ENCODE measurements at regions not wholly inside any gene's neighbourhood (a gene's known extent, or its start where the extent isn't known, plus 50 kb on each side); places are given as distances from the start of the nearest gene placed in this dataset.
A peak's percentile ranks its signal among the peaks of the same experiment; 100 is the strongest.
"Not testable (repeated sequence)": the region's sequence is repeated elsewhere in the genome, so short reads cannot be mapped to it uniquely, and the experiment has no call there.

DNA sequence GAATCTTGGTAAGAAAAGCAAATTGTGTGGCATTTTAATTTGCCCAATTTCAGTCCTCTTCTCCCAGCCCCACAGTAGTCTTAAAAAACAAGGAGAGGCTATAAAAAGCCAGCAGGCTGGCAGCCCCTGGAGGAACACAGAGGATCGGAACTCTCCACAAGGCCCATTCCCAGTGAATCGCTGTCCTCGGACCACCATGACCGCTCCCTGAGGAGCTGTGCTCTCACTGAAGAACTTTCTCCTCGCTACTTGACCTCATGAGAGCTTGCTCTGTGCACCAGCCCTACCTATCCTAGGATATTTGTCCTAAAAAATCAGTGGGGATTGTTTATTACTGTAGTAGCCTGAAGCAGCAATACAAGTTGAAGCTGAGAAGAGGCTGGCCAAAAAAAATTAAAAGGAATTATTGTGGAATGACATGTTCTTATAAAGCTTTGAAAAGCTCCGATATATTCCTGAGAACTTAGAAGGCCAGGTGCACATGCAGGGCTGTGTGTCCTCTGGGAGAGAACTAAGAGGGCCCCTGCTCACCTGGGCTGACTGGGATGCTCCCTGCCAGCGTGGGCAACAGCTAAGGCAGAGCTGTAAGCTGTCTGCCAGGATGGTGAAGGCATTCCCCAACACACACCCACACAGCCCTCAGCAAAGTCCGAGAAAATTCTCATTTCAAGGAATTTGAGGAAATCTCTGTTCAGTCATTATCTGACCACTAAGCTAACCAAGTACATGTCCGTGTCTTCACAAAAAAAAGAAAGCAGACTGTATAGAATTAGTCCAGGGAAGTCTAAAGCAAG is 148.8 kb upstream of the SFSWAP start:
- peaks cover 3% of the 10 kb centered on the region for H3K27me3 Mint-ChIP-seq
- no peak overlapping the region for H3K27ac Mint-ChIP-seq
- ChIA-PET POLR2A (no interaction called here), CTCF (no interaction called here)
- H3K9me3 Mint-ChIP-seq (ENCODE audit: low read depth) = no peaks in the 10 kb centered on the region
- peaks cover 2% of the 10 kb centered on the region for H3K4me1 Mint-ChIP-seq
- intact Hi-C loops (cut with DNase I, micrococcal nuclease) = no loop called here
- no peak for DNase-seq
- H3K36me3 Mint-ChIP-seq (ENCODE audit: low read depth) = no peaks in the 10 kb centered on the region
- ATAC-seq = no peak
- H3K4me3 Mint-ChIP-seq = no peak overlapping the region

DNA sequence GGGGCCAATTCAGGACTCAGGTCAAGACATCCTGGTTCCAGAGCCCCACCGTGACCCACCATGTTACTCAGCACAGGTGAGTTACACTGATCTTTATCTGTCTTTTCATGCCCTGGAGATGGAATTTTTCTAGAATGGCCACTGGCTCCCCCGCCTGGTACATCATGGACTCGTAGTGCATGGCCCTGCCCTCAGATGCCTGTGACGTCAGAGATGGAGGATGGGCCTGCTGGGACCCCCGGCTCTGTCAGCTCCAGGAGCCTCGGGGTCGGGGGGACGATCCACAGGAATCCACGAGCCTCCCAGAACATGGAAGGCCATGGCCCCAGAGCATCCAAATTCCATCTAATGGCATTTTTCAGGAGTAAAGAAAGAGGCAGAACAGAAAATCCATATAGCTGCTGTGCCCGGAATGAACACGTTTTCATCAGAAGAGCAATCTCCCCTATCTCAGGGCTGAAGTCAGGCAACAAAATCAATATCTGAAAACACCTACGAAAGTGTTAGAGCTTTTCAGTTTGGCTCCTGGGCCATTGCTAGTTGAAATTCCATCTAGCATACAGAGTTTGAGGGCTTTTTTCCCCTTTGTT is 146.7 kb upstream of the SFSWAP start:
- ATAC-seq (peak; percentile 30), DNase-seq (peak; percentile 30)
- H3K36me3 Mint-ChIP-seq (ENCODE audit: low read depth); POLR2A ChIA-PET; H3K27ac Mint-ChIP-seq; intact Hi-C loops (cut with DNase I, micrococcal nuclease); H3K4me1 Mint-ChIP-seq; H3K9me3 Mint-ChIP-seq (ENCODE audit: low read depth); H3K4me3 Mint-ChIP-seq: not testable (repeated sequence)
- CTCF ChIA-PET = interaction anchor here (0.6 kb wide), 1 partner anchor 23 kb away, joined by 3 read pairs; no protein-coding TSS in a partner anchor
- H3K27me3 Mint-ChIP-seq = peaks cover 11% of the 10 kb centered on the region

DNA sequence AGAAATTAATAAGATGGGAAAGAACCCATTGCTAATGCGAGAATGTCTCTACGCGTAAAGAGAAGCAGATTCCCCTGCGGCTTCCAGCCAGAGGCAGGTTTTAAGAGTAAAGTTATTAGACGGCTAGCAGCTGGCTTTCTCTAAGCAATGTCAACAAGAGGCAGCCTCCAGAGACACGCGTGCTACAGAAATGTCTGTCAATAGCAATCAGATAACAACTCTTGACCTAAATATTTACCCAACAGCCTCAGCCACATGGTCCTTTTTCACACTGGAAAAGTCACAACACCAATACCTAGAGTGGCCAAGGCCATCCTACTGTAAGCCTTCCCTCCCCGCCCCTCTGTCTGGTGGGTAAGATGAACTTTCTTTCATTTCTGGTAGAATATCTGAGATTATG is 146.0 kb upstream of the SFSWAP start:
- no peak overlapping the region for H3K4me3 Mint-ChIP-seq
- ChIA-PET CTCF (no interaction called here), POLR2A (no interaction called here)
- intact Hi-C loops (cut with DNase I, micrococcal nuclease) = no loop called here
- no peaks in the 10 kb centered on the region for H3K36me3 Mint-ChIP-seq (ENCODE audit: low read depth)
- DNase-seq (no peak), ATAC-seq (no peak)
- H3K27me3 Mint-ChIP-seq = peaks cover 11% of the 10 kb centered on the region
- no peaks in the 10 kb centered on the region for H3K4me1 Mint-ChIP-seq
- no peaks in the 10 kb centered on the region for H3K9me3 Mint-ChIP-seq (ENCODE audit: low read depth)
- H3K27ac Mint-ChIP-seq = no peak overlapping the region

DNA sequence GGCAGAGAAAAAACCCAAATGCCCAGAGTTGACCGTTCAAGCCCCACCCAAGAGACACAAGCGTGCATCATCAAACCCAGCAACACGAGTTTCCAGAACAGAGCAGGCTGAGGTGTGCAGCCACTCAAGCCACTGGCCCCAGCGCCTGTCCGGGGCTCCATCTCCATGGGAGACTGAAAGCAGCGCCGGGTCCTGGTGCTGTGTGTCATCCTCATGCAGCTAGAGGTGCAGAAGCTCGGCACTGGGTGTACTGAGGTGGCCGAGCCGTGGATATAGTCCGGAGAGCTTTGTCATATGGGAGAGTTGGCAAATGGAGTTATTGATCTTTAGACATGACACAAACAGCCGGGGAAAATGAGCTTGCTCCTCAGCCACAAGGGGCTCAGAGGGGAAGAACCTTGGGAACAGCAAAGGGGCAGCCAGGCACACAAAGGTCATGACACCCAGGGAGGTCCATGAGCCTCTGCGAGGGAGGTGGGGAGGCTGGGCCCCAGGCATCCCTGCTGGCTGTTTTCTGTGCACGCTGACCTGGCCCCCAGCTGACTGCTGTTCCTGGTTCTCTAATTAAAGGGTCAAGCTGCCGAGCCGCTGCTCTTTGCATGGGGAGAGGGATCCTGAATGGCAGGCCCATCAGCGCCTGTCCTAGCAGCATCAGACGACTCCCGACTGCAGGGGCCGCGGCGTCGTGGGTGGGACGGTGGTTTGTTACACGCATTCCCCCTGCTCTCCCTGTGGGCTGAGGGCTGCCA is 145.4 kb upstream of the SFSWAP start:
- H3K27ac Mint-ChIP-seq = no peak overlapping the region
- ATAC-seq = no peak
- intact Hi-C loops (cut with DNase I, micrococcal nuclease) = no loop called here

DNA sequence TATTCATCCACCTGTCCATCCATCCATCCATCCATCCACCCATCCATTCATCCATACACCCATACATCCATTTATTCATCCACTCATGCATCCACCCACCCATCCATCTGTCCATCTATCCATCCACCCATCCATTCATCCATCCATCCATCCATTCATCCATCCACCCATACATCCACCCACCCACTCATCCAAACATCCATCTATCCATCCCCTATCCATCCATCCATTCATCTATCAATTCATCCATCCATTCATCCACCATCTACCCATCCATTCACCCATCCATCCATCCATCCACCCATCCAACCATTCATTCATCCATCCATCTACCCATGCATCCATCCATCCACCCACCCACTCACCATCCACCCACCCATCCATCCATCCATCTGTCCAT is 142.6 kb upstream of the SFSWAP start:
- CTCF ChIA-PET = no interaction called here
- intact Hi-C loops (cut with DNase I, micrococcal nuclease) = no loop called here
- H3K4me3 Mint-ChIP-seq = no peak overlapping the region
- H3K27me3 Mint-ChIP-seq = peaks cover 15% of the 10 kb centered on the region
- no peaks in the 10 kb centered on the region for H3K36me3 Mint-ChIP-seq (ENCODE audit: low read depth)
- no peaks in the 10 kb centered on the region for H3K9me3 Mint-ChIP-seq (ENCODE audit: low read depth)
- DNase-seq (no peak), ATAC-seq (no peak)
- POLR2A ChIA-PET = no interaction called here
- H3K4me1 Mint-ChIP-seq = no peaks in the 10 kb centered on the region
- H3K27ac Mint-ChIP-seq = no peak overlapping the region

More for the DNA sequence above, 145.4 kb upstream of the SFSWAP start:
- peaks cover 14% of the 10 kb centered on the region for H3K27me3 Mint-ChIP-seq
- no peaks in the 10 kb centered on the region for H3K9me3 Mint-ChIP-seq (ENCODE audit: low read depth)
- ChIA-PET POLR2A (no interaction called here), CTCF (no interaction called here)
- DNase-seq = no peak
- H3K4me3 Mint-ChIP-seq = no peak overlapping the region
- no peaks in the 10 kb centered on the region for H3K4me1 Mint-ChIP-seq
- no peaks in the 10 kb centered on the region for H3K36me3 Mint-ChIP-seq (ENCODE audit: low read depth)

DNA sequence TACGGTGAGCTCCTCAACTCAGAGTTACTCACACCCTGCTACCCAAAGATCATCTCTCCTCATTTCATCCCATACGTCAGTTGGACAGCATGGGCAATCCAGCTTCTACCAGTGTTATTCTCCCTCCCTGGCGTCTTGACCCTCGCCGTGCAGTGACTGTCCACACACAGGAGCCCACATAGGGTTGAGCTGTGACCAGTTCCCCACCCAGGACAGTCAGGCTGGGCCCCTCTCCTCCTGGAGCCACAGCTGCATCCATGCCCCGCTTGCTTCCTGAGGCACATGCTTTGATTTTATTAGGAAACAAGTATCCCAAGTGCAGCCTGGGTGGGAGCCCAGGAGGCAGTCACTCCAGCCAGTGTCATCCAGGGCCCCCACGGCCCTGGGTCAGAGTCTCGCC is 140.3 kb upstream of the SFSWAP start:
- no peak for DNase-seq
- no peak overlapping the region for H3K4me3 Mint-ChIP-seq

DNA sequence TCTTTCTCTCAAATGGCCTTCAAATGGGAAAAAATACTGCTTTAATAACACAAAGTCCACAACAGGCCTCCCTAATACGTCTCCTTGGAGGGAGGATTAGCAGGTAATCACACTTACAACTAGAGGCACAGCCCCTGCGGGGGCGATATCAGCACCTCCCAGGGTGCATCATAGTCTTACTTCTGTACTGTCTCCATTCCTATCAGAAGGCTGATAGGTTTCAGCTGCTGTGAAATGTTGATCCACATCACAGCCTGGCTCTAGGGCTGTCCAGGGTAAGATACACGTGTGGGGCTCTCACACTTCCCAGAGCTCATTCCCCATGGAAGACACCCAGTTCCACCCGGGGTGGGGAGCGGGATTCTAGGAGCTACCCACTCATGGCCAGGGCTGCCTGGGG is 139.1 kb upstream of the SFSWAP start:
- no peaks in the 10 kb centered on the region for H3K36me3 Mint-ChIP-seq (ENCODE audit: low read depth)
- H3K4me3 Mint-ChIP-seq = no peak overlapping the region
- peaks cover 14% of the 10 kb centered on the region for H3K27me3 Mint-ChIP-seq
- ChIA-PET POLR2A (no interaction called here), CTCF (no interaction called here)
- H3K4me1 Mint-ChIP-seq = no peaks in the 10 kb centered on the region
- no peak overlapping the region for H3K27ac Mint-ChIP-seq
- DNase-seq = no peak
- intact Hi-C loops (cut with DNase I, micrococcal nuclease) = no loop called here
- no peaks in the 10 kb centered on the region for H3K9me3 Mint-ChIP-seq (ENCODE audit: low read depth)
- no peak for ATAC-seq

More for the DNA sequence above, 140.3 kb upstream of the SFSWAP start:
- H3K36me3 Mint-ChIP-seq (ENCODE audit: low read depth) = no peaks in the 10 kb centered on the region
- POLR2A ChIA-PET = no interaction called here
- no peak overlapping the region for H3K27ac Mint-ChIP-seq
- CTCF ChIA-PET = no interaction called here
- H3K9me3 Mint-ChIP-seq (ENCODE audit: low read depth) = no peaks in the 10 kb centered on the region
- intact Hi-C loops (cut with DNase I, micrococcal nuclease) = no loop called here
- no peak for ATAC-seq
- H3K27me3 Mint-ChIP-seq = peaks cover 15% of the 10 kb centered on the region
- no peaks in the 10 kb centered on the region for H3K4me1 Mint-ChIP-seq

DNA sequence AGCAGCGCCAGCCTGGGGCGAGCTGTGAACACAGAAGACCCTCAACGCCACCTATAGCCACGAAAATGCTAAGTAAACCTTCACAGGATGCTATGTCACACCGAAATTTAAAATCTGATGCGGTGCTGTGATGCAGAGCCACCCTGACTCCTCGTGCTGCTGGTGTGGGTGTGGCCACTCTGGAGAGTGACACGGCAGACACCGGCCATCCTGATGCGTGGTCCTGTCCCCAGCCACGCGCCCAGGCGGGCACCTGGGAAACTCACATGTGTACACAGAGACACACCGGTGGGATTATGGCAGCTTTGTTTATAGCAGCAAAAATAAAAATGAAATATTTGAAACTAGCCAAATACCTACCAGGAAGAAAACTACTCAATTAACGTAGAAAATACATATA is 138.3 kb upstream of the SFSWAP start:
- POLR2A ChIA-PET = no interaction called here
- Mint-ChIP-seq H3K27me3 (peaks cover 14% of the 10 kb centered on the region), H3K9me3 (ENCODE audit: low read depth) (no peaks in the 10 kb centered on the region), H3K36me3 (ENCODE audit: low read depth) (no peaks in the 10 kb centered on the region), H3K4me1 (no peaks in the 10 kb centered on the region), H3K4me3 (no peak overlapping the region), H3K27ac (no peak overlapping the region)
- intact Hi-C loops (cut with DNase I, micrococcal nuclease) = no loop called here
- CTCF ChIA-PET = no interaction called here
- no peak for ATAC-seq
- DNase-seq = no peak

DNA sequence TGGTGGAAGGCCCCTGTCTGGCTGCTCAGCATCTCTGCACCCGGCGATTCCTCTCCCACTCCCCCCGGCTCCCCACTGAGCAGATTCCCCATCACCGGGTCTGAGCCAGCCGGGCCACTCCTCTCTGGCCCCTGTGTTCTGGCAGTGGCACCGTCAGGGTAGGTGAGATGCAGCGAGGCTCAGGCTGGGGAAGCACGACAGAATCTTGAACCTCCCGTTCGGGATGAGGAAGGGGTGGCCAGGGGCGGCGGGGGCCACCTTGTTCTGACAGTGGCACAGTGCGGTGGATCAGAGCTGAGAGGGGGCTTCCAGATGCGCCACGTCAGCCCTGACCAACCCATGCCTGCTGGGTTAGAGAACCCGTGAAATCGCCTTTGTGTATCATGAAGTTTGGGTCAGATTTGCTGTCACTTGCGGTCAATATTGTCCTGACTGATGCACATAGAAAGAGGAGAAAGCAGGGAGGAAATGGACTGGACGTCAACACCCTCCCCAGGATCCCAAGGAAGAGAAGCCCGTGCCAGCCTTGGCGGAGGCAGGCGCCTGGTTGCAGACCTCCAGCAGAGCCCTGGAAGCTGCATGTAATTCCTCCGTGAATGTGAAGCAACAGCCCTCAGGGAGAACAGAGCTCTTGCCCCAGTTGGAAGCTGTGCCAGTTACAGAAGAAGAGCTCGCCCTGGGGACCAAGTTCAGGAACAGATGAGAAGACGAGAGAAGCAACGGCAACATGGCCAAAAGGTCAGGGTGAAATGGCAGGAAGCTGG is 137.1 kb upstream of the SFSWAP start:
- no peak for DNase-seq
- ATAC-seq = no peak
- no peaks in the 10 kb centered on the region for H3K4me1 Mint-ChIP-seq
- peaks cover 17% of the 10 kb centered on the region for H3K27me3 Mint-ChIP-seq
- no peaks in the 10 kb centered on the region for H3K9me3 Mint-ChIP-seq (ENCODE audit: low read depth)
- no peaks in the 10 kb centered on the region for H3K36me3 Mint-ChIP-seq (ENCODE audit: low read depth)
- ChIA-PET CTCF (no interaction called here), POLR2A (no interaction called here)
- H3K4me3 Mint-ChIP-seq = no peak overlapping the region
- intact Hi-C loops (cut with DNase I, micrococcal nuclease) = no loop called here
- H3K27ac Mint-ChIP-seq = no peak overlapping the region

DNA sequence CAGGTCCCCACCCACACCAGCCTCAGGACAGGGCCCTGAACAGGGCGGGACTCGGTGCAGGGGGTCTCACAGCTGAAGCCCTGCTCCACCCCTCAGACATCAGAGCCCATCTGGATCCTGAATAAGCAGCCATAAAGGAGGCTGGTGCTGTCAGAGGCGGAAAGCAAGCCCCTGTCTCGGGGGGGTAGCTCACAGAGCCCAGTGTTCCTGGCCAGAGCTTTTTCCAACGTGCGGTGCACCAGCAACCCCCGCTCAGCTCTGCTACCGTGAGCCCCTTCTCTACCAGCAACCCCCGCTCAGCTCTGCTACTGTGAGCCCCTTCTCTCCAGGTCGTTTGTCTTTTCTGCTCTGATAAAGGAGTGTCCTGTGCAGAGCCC is 136.5 kb upstream of the SFSWAP start:
- H3K27me3 Mint-ChIP-seq = peaks cover 16% of the 10 kb centered on the region
- ATAC-seq = no peak
- H3K4me1 Mint-ChIP-seq = no peaks in the 10 kb centered on the region
- intact Hi-C loops (cut with DNase I, micrococcal nuclease) = no loop called here
- H3K4me3 Mint-ChIP-seq = no peak overlapping the region
- H3K9me3 Mint-ChIP-seq (ENCODE audit: low read depth) = no peaks in the 10 kb centered on the region
- H3K36me3 Mint-ChIP-seq (ENCODE audit: low read depth) = no peaks in the 10 kb centered on the region
- H3K27ac Mint-ChIP-seq = no peak overlapping the region
- CTCF ChIA-PET = no interaction called here
- DNase-seq = no peak
- POLR2A ChIA-PET = no interaction called here

DNA sequence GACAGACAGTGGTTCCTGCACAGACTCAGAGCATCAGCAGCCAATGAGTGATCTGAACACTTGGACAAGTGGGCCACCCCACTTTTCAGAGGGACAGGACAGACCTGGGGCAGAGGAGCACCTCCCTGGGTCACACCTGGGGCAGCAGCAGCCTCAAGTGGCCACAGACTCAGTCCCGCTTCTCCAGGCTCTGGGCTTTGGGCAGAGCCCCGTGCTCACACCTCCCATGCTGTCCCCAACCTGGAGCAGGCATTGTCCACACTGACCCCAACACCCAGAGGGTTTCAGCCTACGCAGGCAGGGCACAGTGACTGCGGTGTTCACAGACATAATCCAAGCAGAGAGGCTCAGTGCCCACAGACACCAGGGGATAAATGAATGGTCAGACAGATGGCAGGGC is 135.5 kb upstream of the SFSWAP start:
- ChIA-PET CTCF (no interaction called here), POLR2A (no interaction called here)
- ATAC-seq (no peak), DNase-seq (no peak)
- Mint-ChIP-seq H3K4me3 (no peak overlapping the region), H3K27me3 (peaks cover 16% of the 10 kb centered on the region), H3K9me3 (ENCODE audit: low read depth) (no peaks in the 10 kb centered on the region), H3K27ac (no peak overlapping the region), H3K36me3 (ENCODE audit: low read depth) (no peaks in the 10 kb centered on the region), H3K4me1 (no peaks in the 10 kb centered on the region)
- intact Hi-C loops (cut with DNase I, micrococcal nuclease) = no loop called here

DNA sequence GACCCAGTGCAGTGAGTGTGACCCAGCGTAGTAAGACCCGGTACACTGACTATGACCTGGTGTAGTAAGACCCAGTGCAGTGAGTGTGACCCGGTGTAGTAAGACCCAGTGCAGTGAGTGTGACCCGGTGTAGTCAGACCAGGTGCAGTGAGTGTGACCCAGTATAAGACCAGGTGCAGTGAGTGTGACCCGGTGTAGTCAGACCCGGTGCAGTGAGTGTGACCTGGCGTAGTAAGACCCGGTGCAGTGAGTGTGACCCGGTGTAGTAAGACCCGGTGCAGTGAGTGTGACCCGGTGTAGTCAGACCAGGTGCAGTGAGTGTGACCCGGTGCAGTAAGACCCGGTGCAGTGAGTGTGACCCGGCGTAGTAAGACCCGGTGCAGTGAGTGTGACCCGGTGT is 134.2 kb upstream of the SFSWAP start:
- H3K4me1 Mint-ChIP-seq; ATAC-seq; H3K9me3 Mint-ChIP-seq (ENCODE audit: low read depth); H3K4me3 Mint-ChIP-seq; intact Hi-C loops (cut with DNase I, micrococcal nuclease); POLR2A ChIA-PET; H3K36me3 Mint-ChIP-seq (ENCODE audit: low read depth); H3K27ac Mint-ChIP-seq; DNase-seq; CTCF ChIA-PET: not testable (repeated sequence)
- H3K27me3 Mint-ChIP-seq = peaks cover 14% of the 10 kb centered on the region
